ENCODE measurements at regions not wholly inside any gene's neighbourhood (a gene's known extent, or its start where the extent isn't known, plus 50 kb on each side); places are given as distances from the start of the nearest gene placed in this dataset.

DNA sequence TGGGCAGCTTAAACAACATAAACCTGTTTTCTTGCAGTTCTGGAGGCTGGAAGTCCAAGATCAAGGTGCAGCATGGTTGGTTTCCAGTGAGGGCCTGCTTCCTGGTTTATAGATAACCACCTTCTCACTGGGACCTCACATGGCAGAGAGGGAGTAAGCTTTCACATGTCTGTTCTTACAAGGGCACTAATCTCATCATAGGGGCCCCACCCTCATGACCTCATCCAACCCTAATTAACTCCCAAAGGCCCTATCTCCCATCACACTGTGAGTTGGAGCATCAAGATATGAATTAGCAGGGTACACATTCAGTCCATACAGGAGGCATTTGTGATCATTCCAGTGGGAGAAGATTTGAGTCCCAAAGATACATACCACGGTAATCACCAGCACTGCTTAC, 50.5 kb upstream of the GRIN2A start:
- CTCF ChIA-PET = no interaction called here

DNA sequence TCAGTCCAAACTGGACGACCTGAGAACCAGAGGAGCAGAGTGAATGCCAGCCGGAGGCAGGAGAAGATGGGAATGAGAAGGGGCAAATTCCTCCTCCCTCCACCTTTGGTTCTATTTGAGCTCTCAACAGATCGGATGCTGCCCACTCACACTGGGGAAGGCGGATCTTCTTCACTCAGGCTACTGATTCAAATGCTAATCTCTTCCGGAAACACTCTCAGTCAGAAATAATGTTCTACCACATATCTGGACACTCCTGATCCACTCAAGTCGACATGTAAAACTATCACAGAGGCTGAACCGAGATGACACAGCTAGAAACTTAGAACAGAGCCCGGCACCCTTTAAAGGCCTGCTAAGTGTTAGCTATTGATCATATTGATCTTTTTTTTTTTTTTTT, 57.4 kb upstream of the GRIN2A start:
- ChIA-PET CTCF (no interaction called here), POLR2A (no interaction called here)
- TF ChIP-seq NFRKB (IDR thresholded peaks at IDR 0.05) (no peak), FOXA1 (IDR thresholded peaks at IDR 0.05) (no peak), SUZ12 (IDR thresholded peaks at IDR 0.05) (no peak), CTBP1 (IDR thresholded peaks at IDR 0.05; ENCODE audit: borderline replicate concordance) (no peak), FOXM1 (IDR thresholded peaks at IDR 0.05; ENCODE audit: borderline replicate concordance) (no peak), ARNT (IDR thresholded peaks at IDR 0.05) (no peak), L3MBTL2 (conservative IDR thresholded peaks at IDR 0.05) (no peak), FOXK2 (IDR thresholded peaks at IDR 0.05) (no peak), ELF4 (IDR thresholded peaks at IDR 0.05) (no peak), BHLHE40 (IDR thresholded peaks at IDR 0.05; ENCODE audit: borderline replicate concordance) (no peak), TARDBP (IDR thresholded peaks at IDR 0.05) (no peak), SP1 (IDR thresholded peaks at IDR 0.05) (no peak), HDGF (IDR thresholded peaks at IDR 0.05; ENCODE audit: borderline replicate concordance) (no peak), ZNF384 (IDR thresholded peaks at IDR 0.05) (no peak), LEF1 (IDR thresholded peaks at IDR 0.05; ENCODE audit: borderline replicate concordance) (no peak)
- TF ChIP-seq, protein P1, sequence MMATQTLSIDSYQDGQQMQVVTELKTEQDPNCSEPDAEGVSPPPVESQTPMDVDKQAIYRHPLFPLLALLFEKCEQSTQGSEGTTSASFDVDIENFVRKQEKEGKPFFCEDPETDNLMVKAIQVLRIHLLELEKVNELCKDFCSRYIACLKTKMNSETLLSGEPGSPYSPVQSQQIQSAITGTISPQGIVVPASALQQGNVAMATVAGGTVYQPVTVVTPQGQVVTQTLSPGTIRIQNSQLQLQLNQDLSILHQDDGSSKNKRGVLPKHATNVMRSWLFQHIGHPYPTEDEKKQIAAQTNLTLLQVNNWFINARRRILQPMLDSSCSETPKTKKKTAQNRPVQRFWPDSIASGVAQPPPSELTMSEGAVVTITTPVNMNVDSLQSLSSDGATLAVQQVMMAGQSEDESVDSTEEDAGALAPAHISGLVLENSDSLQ (IDR thresholded peaks at IDR 0.05) = no peak

More for the DNA sequence above, 50.5 kb upstream of the GRIN2A start:
- POLR2A ChIA-PET = no interaction called here
- DNase-seq (ENCODE audit: extremely low spot score) = no peak
- TF ChIP-seq FOXA1 (IDR thresholded peaks at IDR 0.05) (no peak), SUZ12 (IDR thresholded peaks at IDR 0.05) (no peak), L3MBTL2 (conservative IDR thresholded peaks at IDR 0.05) (no peak), SP1 (IDR thresholded peaks at IDR 0.05) (no peak), ARNT (IDR thresholded peaks at IDR 0.05) (no peak), TARDBP (IDR thresholded peaks at IDR 0.05) (no peak), BHLHE40 (IDR thresholded peaks at IDR 0.05; ENCODE audit: borderline replicate concordance) (no peak)
- TF ChIP-seq, protein P1 (IDR thresholded peaks at IDR 0.05) = no peak

DNA sequence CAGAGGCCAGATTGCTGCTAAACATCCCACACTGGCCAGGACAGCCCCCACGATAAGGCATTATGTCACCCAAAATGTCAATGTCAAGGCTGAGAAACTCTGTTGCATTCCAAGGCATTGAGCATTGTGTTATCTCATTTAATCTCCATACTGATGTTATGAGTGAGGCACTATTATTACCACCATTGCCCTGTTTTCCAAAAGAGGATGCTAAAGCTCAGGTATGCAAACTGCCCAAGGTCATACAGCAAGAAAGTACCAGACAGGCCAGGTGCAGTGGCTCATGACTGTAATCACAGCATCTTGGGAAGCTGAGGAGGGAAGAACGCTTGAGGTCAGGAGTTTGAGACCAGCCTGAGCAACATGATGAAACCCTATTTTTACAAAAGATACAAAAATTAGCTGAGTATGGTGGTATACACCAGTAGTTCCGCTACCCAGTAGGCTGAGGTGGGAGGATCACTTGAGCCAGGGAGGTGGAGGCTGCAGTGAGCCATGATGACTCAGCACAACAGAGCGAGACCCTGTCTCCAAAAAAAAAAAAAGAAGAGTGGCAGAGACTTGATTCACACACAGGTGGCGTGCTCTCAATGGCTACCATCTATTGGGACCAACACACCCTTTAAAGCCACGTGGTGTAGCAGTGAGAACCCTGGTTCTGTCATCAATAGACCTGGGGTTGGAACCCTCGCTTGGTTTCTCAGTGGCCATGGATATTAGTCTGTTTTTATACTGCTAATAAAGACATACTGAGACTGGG, 58.8 kb upstream of the GRIN2A start:
- ChIA-PET POLR2A (no interaction called here), CTCF (no interaction called here)
- no peak for DNase-seq (ENCODE audit: extremely low spot score)
- TF ChIP-seq SUZ12 (IDR thresholded peaks at IDR 0.05) (no peak), FOXA1 (IDR thresholded peaks at IDR 0.05) (no peak), TARDBP (IDR thresholded peaks at IDR 0.05) (no peak), BHLHE40 (IDR thresholded peaks at IDR 0.05; ENCODE audit: borderline replicate concordance) (no peak), L3MBTL2 (conservative IDR thresholded peaks at IDR 0.05) (no peak)

More for the DNA sequence above, 57.4 kb upstream of the GRIN2A start:
- DNase-seq (ENCODE audit: extremely low spot score) = no peak

DNA sequence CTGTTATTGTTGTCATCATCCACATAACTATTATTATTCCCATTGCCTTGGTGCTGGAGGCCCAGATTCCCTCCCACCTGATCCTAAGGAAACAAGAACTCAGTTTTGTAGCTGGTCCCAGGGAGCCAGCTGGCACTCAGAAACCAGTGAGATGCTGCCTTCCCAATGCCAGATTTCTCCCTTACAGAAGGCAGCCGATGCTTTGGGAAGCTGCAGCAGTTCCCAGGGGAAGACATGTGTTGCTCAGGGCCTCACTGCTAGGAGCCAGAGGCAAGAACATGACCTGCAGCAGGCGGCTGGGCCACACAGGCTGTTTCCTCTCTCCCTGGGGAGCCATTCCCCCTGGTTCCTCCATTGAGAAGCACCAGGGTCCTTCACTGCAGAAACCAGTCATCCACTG, 59.9 kb upstream of the GRIN2A start:
- POLR2A ChIA-PET = no interaction called here
- no peak for DNase-seq (ENCODE audit: extremely low spot score)
- no peak for TF ChIP-seq L3MBTL2 (conservative IDR thresholded peaks at IDR 0.05)
- TF ChIP-seq FOXM1 (IDR thresholded peaks at IDR 0.05; ENCODE audit: borderline replicate concordance) = no peak
- TF ChIP-seq, protein P1 (IDR thresholded peaks at IDR 0.05) = no peak
- TF ChIP-seq FOXK2 (IDR thresholded peaks at IDR 0.05) = no peak
- no peak for TF ChIP-seq NFRKB (IDR thresholded peaks at IDR 0.05)
- TF ChIP-seq SUZ12 (IDR thresholded peaks at IDR 0.05) = no peak
- TF ChIP-seq ARNT (IDR thresholded peaks at IDR 0.05) = no peak
- TF ChIP-seq FOXA1 (IDR thresholded peaks at IDR 0.05) = no peak
- no peak for TF ChIP-seq LEF1 (IDR thresholded peaks at IDR 0.05; ENCODE audit: borderline replicate concordance)
- no peak for TF ChIP-seq CTBP1 (IDR thresholded peaks at IDR 0.05; ENCODE audit: borderline replicate concordance)
- TF ChIP-seq HDGF (IDR thresholded peaks at IDR 0.05; ENCODE audit: borderline replicate concordance) = no peak
- no peak for TF ChIP-seq ELF4 (IDR thresholded peaks at IDR 0.05)
- no peak for TF ChIP-seq TARDBP (IDR thresholded peaks at IDR 0.05)
- TF ChIP-seq SP1 (IDR thresholded peaks at IDR 0.05) = no peak
- CTCF ChIA-PET = no interaction called here

DNA sequence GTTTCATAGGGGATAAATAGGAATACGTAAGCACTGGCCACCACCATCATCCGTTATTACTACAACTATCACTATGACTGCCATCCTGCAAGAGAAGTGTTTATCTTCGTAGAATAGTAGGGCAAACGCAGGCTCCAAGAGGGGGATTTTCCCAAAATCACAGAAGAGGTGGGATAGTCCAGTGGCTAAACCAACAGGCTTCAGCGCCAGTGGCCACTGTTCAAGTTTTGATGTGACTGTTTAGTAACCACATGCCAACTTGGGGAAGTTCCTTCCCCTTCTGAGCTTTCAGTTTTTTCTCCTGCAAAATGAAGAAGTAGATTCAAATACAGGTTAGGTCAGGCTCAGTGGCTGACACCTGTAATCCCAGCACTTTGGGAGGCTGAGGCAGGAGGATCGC, 60.7 kb upstream of the GRIN2A start:
- DNase-seq (ENCODE audit: extremely low spot score) = no peak
- no peak for TF ChIP-seq LEF1 (IDR thresholded peaks at IDR 0.05; ENCODE audit: borderline replicate concordance)
- TF ChIP-seq, protein P1 (IDR thresholded peaks at IDR 0.05) = no peak
- no peak for TF ChIP-seq ELF4 (IDR thresholded peaks at IDR 0.05)
- TF ChIP-seq NFRKB (IDR thresholded peaks at IDR 0.05) = no peak
- no peak for TF ChIP-seq BHLHE40 (IDR thresholded peaks at IDR 0.05; ENCODE audit: borderline replicate concordance)
- TF ChIP-seq SUZ12 (IDR thresholded peaks at IDR 0.05) = no peak
- no peak for TF ChIP-seq ZNF384 (IDR thresholded peaks at IDR 0.05)
- POLR2A ChIA-PET = no interaction called here
- CTCF ChIA-PET = no interaction called here

DNA sequence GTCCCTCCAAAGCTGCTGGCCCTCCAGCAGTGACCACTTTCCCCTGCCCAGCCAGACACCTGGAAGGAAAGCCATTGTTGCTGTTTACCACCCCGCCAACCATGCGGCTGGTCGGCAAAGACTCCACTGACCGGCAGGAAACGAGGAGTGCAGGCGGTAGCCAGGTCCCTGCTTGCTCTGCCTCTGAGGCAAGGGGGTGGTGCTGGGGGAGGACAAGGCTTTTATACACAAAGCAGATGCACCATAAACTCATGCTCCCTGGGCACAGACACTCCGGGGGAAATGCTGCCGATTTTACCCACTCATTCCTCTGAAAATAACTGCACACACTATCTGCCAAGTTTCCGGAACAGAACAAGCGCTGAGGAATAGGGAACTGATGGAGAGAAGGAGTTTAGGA, 62.8 kb upstream of the GRIN2A start:
- no peak for DNase-seq (ENCODE audit: extremely low spot score)
- POLR2A ChIA-PET = no interaction called here
- CTCF ChIA-PET = no interaction called here
- TF ChIP-seq BHLHE40 (IDR thresholded peaks at IDR 0.05; ENCODE audit: borderline replicate concordance) = no peak
- TF ChIP-seq L3MBTL2 (conservative IDR thresholded peaks at IDR 0.05) = no peak
